Breast epithelium (tissue), 3 donors: ENCODE measurements at regions not wholly inside any gene's neighbourhood (a gene's known extent, or its start where the extent isn't known, plus 50 kb on each side); places are given as distances from the start of the nearest gene placed in this dataset.

Source experiments
- POLR2A ChIP-seq: fragments of 450-650 bp; IDR thresholded peaks from one replicate; pipeline ENCODE4 v1.6.1; 2016; ENCODE audit warnings: antibody characterized with exemption, mild to moderate bottlenecking, moderate library complexity
- POLR2AphosphoS5 ChIP-seq, 3 donors: sonication (generic); formaldehyde crosslinking; IDR thresholded peaks; one replicate each; pipeline ENCODE4 v1.6.1; 2017; ENCODE audit warnings: antibody characterized with exemption in 3 of 3
- TF ChIP-seq, protein P1 (sequence below), 3 donors: fragments of 450-650 bp; IDR thresholded peaks; one replicate each; pipeline ENCODE4 v1.5.1; 2016 to 2017; ENCODE audit warnings: antibody characterized with exemption in 3 of 3, mild to moderate bottlenecking in 3 of 3, moderate library complexity in 3 of 3

GRCh38 chr5:2071562-2071961, 188.8 kb upstream of the IRX4 start:
- TF ChIP-seq, protein P1, sequence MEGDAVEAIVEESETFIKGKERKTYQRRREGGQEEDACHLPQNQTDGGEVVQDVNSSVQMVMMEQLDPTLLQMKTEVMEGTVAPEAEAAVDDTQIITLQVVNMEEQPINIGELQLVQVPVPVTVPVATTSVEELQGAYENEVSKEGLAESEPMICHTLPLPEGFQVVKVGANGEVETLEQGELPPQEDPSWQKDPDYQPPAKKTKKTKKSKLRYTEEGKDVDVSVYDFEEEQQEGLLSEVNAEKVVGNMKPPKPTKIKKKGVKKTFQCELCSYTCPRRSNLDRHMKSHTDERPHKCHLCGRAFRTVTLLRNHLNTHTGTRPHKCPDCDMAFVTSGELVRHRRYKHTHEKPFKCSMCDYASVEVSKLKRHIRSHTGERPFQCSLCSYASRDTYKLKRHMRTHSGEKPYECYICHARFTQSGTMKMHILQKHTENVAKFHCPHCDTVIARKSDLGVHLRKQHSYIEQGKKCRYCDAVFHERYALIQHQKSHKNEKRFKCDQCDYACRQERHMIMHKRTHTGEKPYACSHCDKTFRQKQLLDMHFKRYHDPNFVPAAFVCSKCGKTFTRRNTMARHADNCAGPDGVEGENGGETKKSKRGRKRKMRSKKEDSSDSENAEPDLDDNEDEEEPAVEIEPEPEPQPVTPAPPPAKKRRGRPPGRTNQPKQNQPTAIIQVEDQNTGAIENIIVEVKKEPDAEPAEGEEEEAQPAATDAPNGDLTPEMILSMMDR (IDR thresholded peaks at IDR 0.05), result no peak
- TF ChIP-seq POLR2A (no peak), POLR2AphosphoS5 (IDR thresholded peaks at IDR 0.05) (no peak)
